Left ventricle myocardium superior (tissue), 1 donor: ENCODE measurements at regions not wholly inside any gene's neighbourhood (a gene's known extent, or its start where the extent isn't known, plus 50 kb on each side); places are given as distances from the start of the nearest gene placed in this dataset.

ENCODE experiments used
- ATAC-seq: fragments of 200-7000 bp; cut with Tn5 transposase; one replicate; pipeline ENCODE4 v1.9.1; 2020; ENCODE audit warnings: mild to moderate bottlenecking, moderate library complexity
- DNase-seq: peaks from one replicate; pipeline ENCODE4 v3.0.0-alpha.2; 2020
- intact Hi-C: fragments of 100-400 bp; cut with micrococcal nuclease; formaldehyde crosslinking; loops from one replicate; pipeline ENCODE4 v1.11.0; 2022
- donor health status: DM: no; HTN: yes; CAD: no; lungs with severe emphysema.

GRCh38 chr10:10915215-10915614 lies 102.5 kb upstream of the CELF2 start:
- intact Hi-C loops, result loop anchor here (10.0 kb wide), 1 partner anchor 120 kb away; no protein-coding TSS in a partner anchor
- no peak for ATAC-seq
- no peak for DNase-seq

DNA sequence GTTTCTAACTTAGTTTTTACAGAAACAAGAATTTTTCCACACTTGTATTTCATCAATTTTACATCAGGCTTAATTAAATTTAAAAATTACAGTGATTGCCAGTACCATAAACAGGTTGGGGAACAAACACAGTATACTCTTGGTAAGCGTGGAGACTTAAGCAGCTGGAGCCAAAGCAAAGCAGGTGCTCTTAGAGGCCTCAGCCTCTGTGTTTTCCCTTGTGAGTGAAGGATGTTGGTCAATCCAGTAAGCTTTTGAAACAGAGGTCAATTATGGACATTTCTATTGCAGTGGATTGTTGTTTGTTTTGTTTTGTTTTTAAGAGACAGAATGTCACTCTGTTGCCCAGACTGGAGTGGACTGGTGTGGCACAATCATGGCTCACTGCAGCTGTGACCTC lies 100.6 kb upstream of the CELF2 start:
- intact Hi-C loops, result loop anchor here (10.0 kb wide), 1 partner anchor 122 kb away; no protein-coding TSS in a partner anchor
- DNase-seq (no peak), ATAC-seq (peak; percentile 15)

DNA sequence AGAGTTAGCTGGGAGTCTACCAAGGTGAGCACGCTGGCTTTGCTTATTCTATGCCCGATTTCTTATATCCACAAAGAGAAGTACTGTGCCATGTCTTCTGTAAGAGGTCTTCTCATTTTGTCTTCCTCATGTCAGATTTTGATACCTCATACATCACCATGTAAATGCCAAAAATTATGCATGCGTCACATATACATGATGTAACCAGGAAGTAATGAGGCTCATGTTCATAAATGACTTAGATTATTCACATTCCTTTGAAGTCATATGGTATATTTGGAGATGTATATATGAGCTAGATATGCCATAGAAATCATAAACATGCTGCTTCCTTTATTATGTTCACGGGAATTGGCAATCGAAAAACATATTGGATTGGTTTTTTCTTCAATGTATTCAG lies 97.7 kb upstream of the CELF2 start:
- ATAC-seq (no peak), DNase-seq (no peak)
- intact Hi-C loops, result loop anchor here (10.0 kb wide), 1 partner anchor 125 kb away; no protein-coding TSS in a partner anchor

- no peak for DNase-seq
Observed at GRCh38 chr10:10921826-10922461, 95.7 kb upstream of the CELF2 start.

DNA sequence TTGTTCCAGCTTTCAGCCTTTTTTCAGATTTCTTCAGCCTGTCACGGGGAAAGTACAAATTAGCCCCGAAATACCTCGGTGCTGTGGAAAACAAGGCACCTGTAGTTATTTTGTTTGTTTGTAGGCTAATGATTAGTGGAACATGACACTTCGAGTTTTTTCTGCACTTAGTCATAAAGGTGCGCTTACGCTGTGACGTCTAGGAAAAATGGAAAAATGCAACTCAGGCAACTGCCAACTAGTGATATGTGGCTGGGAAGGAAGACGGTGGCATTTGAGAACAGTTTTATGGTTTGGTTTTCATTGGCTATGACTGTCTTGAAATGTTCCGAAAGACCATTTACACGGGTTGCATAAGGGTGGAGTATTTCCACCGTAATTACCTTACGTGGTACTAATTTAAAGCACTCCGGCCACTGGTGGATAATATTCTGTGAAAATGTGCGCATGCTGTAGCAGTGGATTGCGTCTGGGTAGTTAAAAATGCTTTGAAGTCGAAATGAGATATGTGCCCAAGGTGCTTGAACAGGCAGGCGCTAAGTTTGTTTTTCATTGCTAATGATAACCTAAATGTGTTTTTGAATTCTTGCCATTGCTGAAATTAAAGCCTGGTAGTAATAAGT lies 94.5 kb upstream of the CELF2 start:
- ATAC-seq (peak; percentile 38), DNase-seq (no peak)
- intact Hi-C loops, result no loop called here

More at GRCh38 chr10:10921826-10922461, 95.7 kb upstream of the CELF2 start:
- no peak for ATAC-seq
- intact Hi-C loops, result no loop called here

- intact Hi-C loops, result no loop called here
- DNase-seq (no peak), ATAC-seq (no peak)
Observed at GRCh38 chr10:10925667-10926066, 92.0 kb upstream of the CELF2 start.

GRCh38 chr10:10927608-10928007 lies 90.1 kb upstream of the CELF2 start:
- ATAC-seq (no peak), DNase-seq (no peak)
- intact Hi-C loops, result no loop called here

DNA sequence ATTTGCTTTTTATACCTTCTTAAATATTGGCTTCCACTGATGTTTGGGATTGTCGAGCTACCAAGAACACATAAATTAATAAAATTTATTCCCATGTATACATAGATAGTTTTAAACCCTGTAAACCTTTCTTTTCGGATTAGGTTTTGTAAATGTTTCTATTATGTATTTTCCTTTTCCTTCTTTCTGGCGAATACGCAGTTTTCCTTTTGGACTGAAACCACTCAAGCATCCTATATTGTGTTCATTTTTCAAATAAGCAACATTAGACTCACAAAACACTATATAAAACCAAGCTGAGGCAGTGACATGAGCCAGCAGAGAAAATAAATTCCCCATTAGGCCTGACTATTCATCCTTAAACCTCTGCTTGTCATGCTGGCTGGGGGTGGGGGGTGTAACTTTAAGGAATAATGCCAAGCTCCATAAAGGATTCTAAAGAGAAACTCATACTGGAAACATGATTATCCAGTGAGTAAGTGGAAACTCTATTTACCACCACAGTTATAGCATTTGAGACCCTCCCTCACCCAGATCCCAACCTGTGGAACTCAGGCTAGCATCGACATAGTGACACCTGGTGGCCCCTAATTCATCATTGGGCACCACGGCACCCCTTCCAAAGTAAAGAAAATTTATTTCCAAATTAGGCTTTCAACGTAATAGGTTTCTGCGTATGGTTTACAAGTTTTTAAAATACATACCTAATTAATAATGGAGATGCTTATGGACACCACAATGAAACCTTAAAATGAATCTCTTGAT lies 86.5 kb upstream of the CELF2 start:
- DNase-seq (no peak), ATAC-seq (no peak)
- intact Hi-C loops, result no loop called here

DNA sequence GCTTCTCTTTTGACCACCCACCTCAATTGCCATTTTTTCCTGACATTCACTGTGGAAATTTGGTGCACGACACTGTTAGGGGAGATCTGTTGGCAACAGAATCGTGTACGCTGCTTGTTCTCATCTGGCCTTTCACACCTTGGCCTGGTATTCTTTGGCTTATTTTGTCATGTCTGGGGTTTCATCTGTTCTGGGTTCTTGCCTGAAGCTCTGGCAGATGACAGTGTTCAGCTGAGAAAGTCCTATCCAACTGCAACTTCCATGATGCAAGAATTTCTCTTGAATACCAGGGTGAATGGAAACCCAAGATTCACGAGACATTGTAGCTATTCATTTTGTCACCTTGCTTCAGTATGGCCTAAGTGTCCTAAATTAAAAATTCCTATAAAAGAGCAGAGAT lies 82.6 kb upstream of the CELF2 start:
- ATAC-seq (no peak), DNase-seq (no peak)
- intact Hi-C loops, result no loop called here

- intact Hi-C loops, result no loop called here
- DNase-seq, result no peak
- ATAC-seq, result no peak
Observed at GRCh38 chr10:10938676-10939075, 79.0 kb upstream of the CELF2 start.

GRCh38 chr10:10941127-10941730 lies 76.4 kb upstream of the CELF2 start:
- DNase-seq (no peak), ATAC-seq (no peak)
- intact Hi-C loops, result no loop called here

GRCh38 chr10:10942441-10942840 lies 75.2 kb upstream of the CELF2 start:
- no peak for DNase-seq
- intact Hi-C loops, result no loop called here
- no peak for ATAC-seq

DNA sequence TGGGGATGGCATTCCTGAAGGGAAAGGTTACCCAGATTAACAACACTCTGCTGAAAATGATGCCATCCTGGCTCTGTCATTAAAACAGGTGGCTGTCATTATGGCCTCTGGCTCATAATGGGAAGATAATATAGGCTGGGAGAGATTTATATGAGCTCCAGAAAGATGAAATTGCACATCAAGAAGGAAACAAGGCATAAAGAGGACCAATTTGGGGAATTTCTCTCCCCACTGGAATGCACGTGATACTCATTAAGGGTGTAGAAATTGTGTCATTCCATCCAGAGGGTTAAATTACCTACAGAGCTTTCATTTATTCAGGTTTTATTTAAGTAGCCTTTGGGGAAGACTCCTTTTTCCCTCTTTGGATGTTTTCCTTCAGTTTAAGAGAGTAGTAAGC lies 71.6 kb upstream of the CELF2 start:
- ATAC-seq, result no peak
- no peak for DNase-seq
- intact Hi-C loops, result no loop called here

DNA sequence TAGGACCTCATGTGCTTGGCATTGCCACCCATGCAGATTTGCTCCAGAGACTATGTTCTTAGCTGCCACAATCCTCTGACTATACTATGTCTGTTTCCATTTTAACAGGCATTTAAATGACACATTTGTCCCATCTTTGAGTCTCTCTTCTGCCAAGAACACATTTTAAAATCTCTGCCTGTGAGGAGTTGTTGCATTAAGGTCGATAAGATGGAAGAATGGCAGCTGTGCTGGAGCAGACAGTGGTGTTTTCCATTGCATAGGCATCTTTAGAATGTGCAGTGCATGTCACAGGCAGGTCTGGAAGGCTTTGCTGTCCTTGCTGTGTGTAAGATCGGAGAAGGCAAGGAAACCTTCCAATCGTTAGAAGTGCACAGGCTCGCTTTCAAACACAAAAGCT lies 70.9 kb upstream of the CELF2 start:
- ATAC-seq (no peak), DNase-seq (no peak)
- intact Hi-C loops, result no loop called here

DNA sequence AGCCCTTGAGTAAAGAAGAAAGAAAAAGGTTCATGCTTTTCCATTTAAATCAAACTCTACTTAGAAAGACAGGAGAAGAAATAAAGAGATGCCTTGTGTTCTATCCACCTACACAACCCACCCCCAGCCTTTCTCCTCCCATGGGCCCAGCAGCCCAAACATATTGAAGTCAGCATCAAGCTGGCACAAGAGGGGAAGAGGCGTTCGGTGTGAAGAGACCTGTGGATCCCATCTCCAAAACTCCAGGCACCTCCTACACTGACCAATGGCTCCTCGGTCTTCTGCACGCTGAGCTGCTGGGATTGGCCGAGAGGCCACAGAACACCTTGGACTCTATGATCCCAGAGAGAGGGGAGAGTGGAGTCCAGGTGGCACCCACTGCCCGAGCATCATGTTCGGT lies 66.0 kb upstream of the CELF2 start:
- intact Hi-C loops, result no loop called here
- ATAC-seq, result no peak
- DNase-seq, result no peak

GRCh38 chr10:10952800-10953199 lies 64.9 kb upstream of the CELF2 start:
- no peak for ATAC-seq
- intact Hi-C loops, result no loop called here
- DNase-seq, result no peak

DNA sequence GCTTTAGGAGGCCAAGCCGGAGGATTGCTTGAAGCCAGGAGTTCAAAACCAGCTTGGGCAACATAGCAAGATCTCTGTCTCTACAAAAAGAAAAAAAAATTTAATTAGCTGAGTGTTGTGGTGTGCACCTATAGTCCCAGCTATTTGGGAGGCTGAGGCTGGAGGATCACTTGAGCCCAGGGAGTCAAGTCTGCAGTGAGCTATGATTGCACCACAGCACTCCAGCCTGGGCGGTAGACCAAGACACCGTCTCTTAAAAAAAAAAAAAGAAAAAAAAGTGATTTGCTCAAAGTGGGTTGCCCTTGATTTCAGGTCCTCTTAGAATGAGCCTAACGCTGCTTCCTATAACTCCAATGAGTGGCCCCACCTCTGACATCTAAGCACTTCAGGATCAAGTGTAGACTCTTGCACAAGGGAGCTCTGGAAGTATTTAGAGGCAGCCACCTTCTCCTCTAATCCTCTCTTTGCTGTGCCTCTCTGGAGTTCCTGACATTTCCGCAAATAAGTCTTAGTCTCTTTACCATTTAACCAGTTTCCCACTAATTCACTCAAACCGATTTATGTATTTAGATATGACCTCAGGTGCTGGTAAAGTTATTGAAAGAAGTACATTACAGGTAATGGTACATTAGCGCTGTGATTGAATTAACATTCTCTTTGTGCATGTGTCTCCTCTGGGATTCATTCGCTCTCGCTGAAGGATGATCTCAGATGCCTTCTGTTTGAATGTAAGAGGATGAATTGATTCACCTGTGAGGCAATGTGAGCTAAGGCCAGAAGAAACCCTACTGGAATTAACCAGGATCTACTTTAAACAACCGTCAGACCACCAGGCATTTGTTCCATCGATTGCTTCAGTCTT lies 60.8 kb upstream of the CELF2 start:
- no peak for DNase-seq
- no peak for ATAC-seq
- intact Hi-C loops, result no loop called here

DNA sequence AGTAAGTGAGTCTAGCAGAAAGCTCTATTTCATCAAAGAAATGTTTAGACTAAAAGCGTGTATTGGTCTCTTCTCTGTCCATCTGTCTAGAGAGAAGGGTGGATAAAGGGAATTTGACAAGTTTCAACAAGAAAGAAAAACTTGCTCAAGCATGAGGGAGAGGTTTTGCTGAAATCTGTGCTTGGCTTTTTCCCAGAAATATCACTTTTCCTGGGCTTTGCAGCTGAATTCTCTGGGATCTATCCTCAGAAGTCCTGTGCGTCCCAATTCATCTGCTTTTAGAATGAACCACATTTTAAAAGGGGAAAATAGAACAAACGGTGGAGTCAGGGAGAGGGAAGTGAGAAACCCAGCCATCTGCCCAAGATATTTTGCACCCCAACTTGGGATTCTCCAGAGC lies 59.6 kb upstream of the CELF2 start:
- no peak for DNase-seq
- no peak for ATAC-seq
- intact Hi-C loops, result no loop called here

DNA sequence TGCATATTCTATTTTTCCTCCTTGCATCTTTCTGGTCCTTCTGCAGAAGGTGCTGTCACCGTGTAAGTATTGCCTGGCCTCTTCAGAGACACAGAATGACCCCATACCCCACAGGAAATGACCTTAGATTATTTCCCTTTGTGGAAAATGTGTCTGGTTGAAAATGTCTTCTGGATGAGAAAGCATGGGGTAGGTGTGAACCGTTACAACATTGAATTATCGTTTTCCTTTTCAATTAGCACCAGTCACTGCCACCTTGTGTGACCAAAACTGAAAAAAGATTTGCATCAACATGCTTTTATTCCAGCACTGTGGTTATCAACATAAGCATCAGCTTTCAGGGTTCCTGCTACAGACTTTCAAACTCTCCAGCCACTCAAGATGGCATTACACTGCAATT lies 58.0 kb upstream of the CELF2 start:
- no peak for DNase-seq
- no peak for ATAC-seq
- intact Hi-C loops, result no loop called here
